Fibroblast of peridontal ligament (primary cell): ENCODE measurements at regions not wholly inside any gene's neighbourhood (a gene's known extent, or its start where the extent isn't known, plus 50 kb on each side); places are given as distances from the start of the nearest gene placed in this dataset.
A peak's percentile ranks its signal among the peaks of the same experiment; 100 is the strongest.
"Not testable (repeated sequence)": the region's sequence is repeated elsewhere in the genome, so short reads cannot be mapped to it uniquely, and the experiment has no call there.

Experiments
- DNase-seq: peaks from one replicate; pipeline ENCODE4 v3.0.0-alpha.2; 2010; ENCODE audit errors: extremely low read depth

DNA sequence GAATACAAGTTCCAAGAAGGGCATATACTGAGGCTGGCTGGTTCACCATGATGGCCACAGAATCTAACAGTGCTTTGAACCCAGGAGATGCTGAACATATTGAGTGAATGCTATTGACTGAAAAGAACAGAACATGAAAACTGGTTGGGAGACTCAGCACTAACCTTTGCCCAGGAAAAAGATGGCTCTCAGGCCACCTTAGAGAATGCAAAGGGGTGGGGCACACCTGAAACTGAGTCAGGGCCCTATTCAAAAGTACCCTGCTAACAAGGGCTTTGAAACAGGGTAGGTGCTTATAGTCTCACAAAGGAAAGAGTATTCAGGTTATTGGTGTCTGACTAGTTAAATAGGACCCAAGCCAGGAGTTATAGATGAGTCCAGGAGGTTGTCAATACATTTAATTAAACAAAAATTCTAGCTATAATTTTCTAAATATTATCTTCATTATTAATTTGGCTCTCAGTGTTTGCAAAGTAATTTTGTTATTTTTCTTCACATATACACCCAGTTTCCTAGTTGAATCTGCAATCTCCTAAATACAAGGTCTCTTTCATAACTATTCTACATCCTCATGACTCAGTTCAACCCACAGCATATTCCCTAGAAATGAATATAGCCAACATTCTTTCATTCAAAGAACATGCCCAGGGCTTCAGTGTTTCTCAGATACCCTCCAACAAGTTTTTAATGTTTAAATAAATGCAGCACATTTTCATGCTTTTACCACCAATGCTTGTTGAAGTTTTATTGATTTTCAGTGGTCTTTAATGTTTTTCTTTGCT is 144.2 kb upstream of the RAPGEF2 start:
- peak; percentile 17 for DNase-seq

- DNase-seq, result no peak
Measured at GRCh38 chr4:158962393-158962792, 140.5 kb upstream of the RAPGEF2 start.

DNA sequence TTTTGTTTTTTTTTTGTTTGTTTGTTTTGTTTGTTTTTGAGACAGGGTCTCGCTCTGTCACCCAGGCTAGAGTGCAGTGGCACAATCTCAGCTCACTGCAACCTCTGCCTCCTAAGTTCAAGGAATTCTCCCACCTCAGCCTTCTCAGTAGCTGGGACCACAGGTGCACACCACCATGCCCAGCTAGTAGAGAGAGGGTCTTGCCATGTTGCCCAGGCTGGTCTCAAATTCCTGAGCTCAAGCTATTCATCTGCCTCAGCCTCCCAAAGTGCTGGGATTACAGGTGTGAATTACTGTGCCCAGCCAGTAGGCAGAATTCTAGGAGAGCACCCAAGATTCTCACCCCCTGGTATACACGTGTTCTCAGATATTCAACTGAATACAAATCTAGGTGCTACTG is 139.6 kb upstream of the RAPGEF2 start:
- DNase-seq, result not testable (repeated sequence)

- DNase-seq, result no peak
Measured at GRCh38 chr4:158964114-158964727, 138.7 kb upstream of the RAPGEF2 start.

GRCh38 chr4:158964728-158965124 is 138.2 kb upstream of the RAPGEF2 start:
- DNase-seq, result no peak

GRCh38 chr4:158965226-158965625 is 137.7 kb upstream of the RAPGEF2 start:
- peak; percentile 8 for DNase-seq

DNA sequence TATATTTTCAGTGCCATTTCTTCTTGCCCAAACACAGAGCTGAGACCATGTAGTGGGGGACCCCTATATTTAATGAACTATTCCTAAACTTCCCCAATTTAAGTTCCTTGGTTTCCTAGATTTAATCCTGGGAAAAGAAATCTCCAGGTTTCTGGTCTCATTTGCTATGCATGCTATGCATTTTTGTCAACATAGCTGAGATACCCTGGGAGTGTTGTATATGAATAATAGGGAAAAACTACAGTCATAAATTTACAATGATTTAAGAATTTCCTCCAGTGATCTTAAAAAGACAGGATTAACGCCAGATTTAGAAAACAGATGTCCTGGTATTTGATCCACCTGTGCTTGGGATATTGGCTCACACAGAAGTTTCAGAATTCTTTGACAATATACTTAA is 136.8 kb upstream of the RAPGEF2 start:
- DNase-seq, result no peak

GRCh38 chr4:158968961-158969360 is 133.9 kb upstream of the RAPGEF2 start:
- no peak for DNase-seq

GRCh38 chr4:158970812-158971211 is 132.1 kb upstream of the RAPGEF2 start:
- DNase-seq, result no peak

DNA sequence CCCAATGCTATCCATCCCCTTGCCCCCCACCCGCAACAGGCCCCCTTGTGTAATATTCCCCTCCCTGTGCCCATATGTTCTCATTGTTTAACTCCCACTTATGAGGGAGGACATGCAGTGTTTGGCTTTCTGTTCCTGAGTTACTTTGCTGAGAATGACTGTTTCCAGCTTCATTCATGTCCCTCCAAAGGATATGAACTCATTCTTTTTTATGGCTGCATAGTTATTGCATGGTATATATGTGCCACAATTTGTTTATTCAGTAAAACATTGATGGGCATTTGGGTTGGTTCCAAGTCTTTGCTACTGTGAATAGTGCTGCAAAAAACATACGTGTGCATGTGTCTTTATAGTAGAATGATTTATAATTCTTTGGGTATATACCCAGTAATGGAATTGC is 128.4 kb upstream of the RAPGEF2 start:
- DNase-seq, result not testable (repeated sequence)

- not testable (repeated sequence) for DNase-seq
Measured at GRCh38 chr4:158980711-158981110, 122.2 kb upstream of the RAPGEF2 start.

DNA sequence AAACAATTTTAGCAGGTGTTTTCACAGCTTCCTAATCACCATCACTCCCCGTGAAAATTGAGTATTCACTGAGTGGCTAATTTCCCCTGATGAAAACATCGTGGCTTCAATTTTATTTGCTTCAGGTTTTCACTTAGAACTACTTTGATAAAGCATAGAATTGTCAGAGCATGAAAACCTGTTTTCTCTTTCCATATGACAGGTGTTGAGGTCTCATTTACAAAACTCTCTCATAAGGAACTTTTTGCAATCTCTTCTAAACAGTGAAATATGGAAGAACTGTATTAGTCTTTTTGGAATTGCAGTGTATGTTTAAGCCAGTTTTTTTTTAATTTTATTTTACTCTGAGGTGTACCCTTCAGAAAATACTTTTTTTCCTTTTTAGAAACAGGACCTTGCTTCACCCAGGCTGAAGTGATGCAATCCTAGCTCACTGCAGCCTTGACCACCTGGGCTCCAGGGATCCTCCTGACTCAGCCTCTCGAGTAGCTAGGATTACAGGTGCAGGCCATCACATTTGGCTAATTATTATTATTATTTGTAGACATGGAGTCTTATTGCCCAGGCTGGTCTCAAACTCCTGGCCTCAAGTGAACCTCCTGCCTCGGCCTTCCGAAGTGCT is 111.2 kb upstream of the RAPGEF2 start:
- DNase-seq, result no peak

DNA sequence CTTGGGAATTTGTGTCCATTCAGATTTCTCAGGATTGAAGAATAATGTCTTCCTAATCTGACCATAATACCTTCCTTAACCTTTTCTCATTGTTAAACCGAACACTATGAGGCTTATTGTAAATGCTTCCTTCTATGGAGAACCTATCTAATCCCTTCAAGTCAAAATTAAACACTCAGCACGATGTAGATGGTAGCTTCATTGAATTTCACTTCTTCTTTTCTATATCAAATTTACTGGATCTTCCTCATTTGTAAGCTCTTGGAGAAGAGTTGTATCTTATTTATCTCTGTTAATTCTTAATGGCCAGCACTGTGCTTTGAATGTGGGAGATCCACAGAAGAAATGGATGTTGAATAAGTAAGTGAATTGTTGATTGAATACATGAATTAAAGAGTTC is 109.0 kb upstream of the RAPGEF2 start:
- no peak for DNase-seq

DNA sequence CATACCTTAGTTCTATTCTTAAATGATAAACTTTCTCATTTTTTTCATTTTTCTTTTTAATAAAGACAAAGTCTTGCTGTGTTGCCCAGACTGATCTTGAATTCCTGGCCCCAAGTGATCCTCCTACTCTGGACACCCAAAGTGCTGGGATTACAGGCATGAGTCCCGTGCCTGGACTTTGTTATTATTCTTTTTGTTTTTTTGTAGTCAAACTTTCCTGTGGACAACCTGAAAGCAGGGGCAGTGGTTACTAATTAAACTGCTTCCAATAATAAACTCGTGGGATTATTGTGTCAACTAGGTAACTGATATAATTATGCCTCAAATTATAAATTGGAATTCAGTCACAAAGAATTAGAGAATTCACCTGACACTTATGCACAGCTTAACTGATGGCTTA is 107.8 kb upstream of the RAPGEF2 start:
- no peak for DNase-seq

DNA sequence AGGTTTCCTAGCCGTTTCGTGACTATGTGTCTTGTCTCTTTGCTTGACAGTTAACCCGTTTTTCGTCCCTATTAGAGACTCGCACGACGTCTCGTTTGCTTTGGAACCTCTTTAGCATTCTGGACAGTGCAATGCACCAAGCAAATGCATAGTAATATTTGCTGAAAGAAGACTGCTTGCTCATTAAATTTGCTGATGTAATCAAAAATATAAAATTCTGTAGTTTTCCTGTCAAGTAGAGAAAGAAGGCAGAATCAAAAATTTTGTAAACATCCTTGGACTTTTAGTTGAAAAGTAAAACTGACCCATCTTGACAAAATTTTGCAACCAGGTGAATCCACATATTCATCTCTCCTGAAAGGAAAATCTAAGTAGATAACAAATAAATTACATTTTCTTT is 106.9 kb upstream of the RAPGEF2 start:
- DNase-seq, result no peak

- peak; percentile 98 for DNase-seq
Measured at GRCh38 chr4:158996669-158997074, 106.2 kb upstream of the RAPGEF2 start.

GRCh38 chr4:158997660-158998349 is 105.1 kb upstream of the RAPGEF2 start:
- no peak for DNase-seq

GRCh38 chr4:158998624-158999023 is 104.3 kb upstream of the RAPGEF2 start:
- no peak for DNase-seq

DNA sequence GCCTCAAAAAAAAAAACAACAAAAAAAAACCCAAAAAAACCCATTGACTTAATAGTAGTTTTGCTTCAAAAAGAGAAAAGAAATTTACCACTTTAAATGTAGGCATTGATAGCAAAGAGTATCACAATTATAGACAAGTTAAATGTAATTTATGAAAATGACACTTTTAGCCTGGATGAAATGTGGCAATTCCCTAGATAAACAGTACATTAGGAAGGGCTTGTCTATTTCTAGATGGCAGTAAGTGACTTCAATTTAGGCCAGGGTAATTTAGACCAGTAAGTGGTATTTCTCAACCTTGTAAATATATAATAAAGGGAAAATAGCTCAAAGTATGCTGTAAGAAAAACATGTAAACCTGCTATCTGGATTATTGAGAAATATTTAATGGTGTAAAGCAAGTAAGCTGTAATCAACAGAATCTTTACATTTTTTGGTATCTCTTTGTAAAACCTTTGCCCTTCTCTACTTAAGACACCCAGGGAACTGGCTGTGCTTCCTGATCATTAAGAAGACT is 103.7 kb upstream of the RAPGEF2 start:
- no peak for DNase-seq

GRCh38 chr4:158999849-159000248 is 103.0 kb upstream of the RAPGEF2 start:
- DNase-seq, result no peak

- DNase-seq, result peak; percentile 87
Measured at GRCh38 chr4:159002950-159003349, 99.9 kb upstream of the RAPGEF2 start.
